ENCODE measurements at regions not wholly inside any gene's neighbourhood (a gene's known extent, or its start where the extent isn't known, plus 50 kb on each side); places are given as distances from the start of the nearest gene placed in this dataset.

- TF ChIP-seq CTCF (tag by site-specific recombination; IDR thresholded peaks at IDR 0.05): no peak
- TF ChIP-seq ZSCAN16 (tag by site-specific recombination; IDR thresholded peaks at IDR 0.05): no peak
- TF ChIP-seq ZNF514 (tag by site-specific recombination; IDR thresholded peaks at IDR 0.05): no peak
- no peak for TF ChIP-seq KLF8 (tag by site-specific recombination; IDR thresholded peaks at IDR 0.05)
- no peak for TF ChIP-seq EGR2 (tag by site-specific recombination; IDR thresholded peaks at IDR 0.05; ENCODE audit: low read depth)
- no peak for TF ChIP-seq KLF16 (tag by site-specific recombination; IDR thresholded peaks at IDR 0.05)
- no peak for TF ChIP-seq SP7 (tag by site-specific recombination; IDR thresholded peaks at IDR 0.05)
- TF ChIP-seq SP2 (tag by site-specific recombination; IDR thresholded peaks at IDR 0.05): no peak
- TF ChIP-seq WT1 (tag by site-specific recombination; IDR thresholded peaks at IDR 0.05): no peak
- TF ChIP-seq ZNF211 (tag by site-specific recombination; IDR thresholded peaks at IDR 0.05; ENCODE audit: low read depth): no peak
- no peak for TF ChIP-seq ZNF629 (tag by site-specific recombination; IDR thresholded peaks at IDR 0.05)
- TF ChIP-seq SETDB1 (IDR thresholded peaks at IDR 0.05; ENCODE audit: insufficient read length, low read length): no peak
- no peak for TF ChIP-seq ZNF639 (tag by site-specific recombination; IDR thresholded peaks at IDR 0.05)
Observed at GRCh38 chr16:79312502-79312901, 288.0 kb downstream of the MAF start.

Measured in HEK293 (cell line).